ENCODE measurements at regions not wholly inside any gene's neighbourhood (a gene's known extent, or its start where the extent isn't known, plus 50 kb on each side); places are given as distances from the start of the nearest gene placed in this dataset.

DNA sequence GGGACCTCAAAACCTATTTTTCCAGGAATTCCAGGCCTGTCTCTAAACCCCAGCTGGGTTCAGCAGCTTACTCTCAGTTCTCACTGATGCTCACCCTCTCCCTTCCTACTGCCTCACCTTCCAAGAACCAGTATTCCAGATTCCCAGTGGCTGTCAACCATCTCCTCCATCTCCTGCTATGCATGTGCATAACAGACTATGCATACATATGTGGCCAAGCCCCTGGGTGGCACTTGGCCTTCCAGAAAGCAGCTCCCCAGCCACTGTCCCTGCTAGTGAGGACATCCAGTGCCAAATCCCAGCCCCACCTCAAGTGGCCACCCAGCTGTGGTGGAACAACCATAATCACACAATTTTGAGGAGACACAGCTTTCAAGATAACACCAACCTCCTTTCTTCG is 475.7 kb upstream of the PKN2 start:
- H3K27ac ChIP-seq, result no peak overlapping the region
- no peak for DNase-seq (ENCODE audit: low read depth, low spot score)

DNA sequence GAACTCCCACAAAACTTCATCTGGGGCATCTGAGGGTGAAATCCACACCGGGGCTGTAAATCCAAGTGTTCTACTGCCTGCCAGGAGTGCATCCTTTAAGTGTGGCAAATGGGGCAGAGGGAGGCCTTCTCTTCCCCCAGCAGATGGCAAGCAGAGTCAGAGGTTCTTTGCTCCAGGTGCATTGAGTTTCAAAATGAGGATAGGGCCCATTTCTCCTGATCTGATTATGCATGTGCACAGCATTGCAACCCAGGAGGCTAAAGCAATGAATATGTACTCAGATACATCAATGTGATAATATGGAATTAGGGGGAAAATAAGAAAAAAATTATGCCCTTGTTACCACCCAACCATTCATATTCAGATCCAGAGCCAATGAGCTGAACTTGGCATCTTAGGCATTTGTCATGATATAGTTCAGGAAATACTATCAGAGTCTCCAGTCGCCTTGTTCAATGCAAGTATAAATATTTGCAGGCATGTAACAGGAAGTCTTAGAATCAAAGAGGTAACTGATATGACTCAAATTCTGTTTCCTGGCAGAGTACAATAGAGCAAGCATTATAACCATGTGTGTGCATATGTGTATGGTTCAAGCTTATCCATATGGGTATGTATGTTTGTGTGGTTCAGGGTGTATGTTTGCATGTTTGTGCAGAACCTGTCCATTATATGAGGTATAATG is 473.8 kb upstream of the PKN2 start:
- no peak for DNase-seq (ENCODE audit: low read depth, low spot score)
- H3K27ac ChIP-seq, result no peak overlapping the region

- H3K27ac ChIP-seq, result no peak overlapping the region
- DNase-seq (ENCODE audit: low read depth, low spot score), result no peak
Measured at GRCh38 chr1:88216441-88216840, 467.6 kb upstream of the PKN2 start.

DNA sequence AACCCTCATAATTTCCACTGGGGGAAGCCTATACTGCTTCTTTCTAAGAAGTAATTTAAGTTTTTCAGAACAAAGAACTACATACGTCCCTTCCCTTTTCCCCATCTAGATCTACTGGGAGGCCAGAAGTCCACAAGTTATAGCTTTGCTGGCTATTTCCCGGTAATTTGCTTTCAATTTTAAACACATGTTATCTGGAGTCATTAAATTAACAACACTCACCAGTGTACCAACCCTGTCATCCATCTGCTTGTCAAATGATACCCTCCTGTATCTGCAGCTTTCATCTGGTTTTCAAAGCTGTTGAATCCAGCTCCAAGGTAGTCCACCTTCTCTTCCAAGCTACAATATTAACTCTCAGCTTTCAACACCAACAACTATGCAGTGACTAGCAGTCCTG is 466.7 kb upstream of the PKN2 start:
- no peak for DNase-seq (ENCODE audit: low read depth, low spot score)

DNA sequence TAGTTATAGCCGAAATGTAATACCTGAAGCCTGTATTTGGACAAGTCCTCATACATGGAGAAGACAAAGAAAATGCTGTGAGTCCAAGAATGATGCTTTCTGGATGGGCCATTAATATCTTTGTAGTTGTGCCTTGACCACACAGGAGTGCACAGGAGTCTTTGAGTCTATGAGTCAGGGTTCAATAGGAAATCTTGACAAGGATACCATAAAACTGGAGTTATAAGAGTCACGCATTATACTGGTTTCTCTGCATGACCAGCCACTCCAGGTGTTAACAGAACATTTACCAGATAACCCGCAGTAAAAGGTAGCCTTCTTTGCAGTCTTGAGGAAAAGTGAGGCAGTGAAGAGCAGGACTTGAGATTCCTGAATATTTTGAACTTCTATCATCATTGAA is 464.6 kb upstream of the PKN2 start:
- no peak overlapping the region for H3K27ac ChIP-seq
- no peak for DNase-seq (ENCODE audit: low read depth, low spot score)

More for the DNA sequence above, 466.7 kb upstream of the PKN2 start:
- no peak overlapping the region for H3K27ac ChIP-seq

- no peak overlapping the region for H3K27ac ChIP-seq
- no peak for DNase-seq (ENCODE audit: low read depth, low spot score)
Measured at GRCh38 chr1:88221411-88221810, 462.7 kb upstream of the PKN2 start.

DNA sequence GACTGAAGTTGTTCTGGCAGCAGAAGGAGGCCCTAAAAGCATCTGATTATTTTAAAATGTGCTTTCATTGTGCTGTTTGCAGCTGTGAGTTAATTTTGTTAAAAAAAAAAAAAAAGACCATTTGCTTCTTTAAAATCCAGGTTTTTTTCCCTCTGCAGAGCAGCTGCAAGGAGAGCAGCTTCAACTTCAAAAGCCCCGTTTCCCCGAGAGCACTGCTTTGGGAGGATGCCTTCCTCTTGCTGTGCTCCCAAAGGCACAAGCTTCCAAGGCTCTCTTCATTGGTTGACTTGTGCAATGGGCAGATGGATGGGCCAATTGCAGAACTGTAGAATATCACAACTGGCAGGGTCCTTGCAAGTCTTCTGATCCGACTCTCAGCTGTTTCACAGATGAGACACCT is 459.2 kb upstream of the PKN2 start:
- no peak for DNase-seq (ENCODE audit: low read depth, low spot score)
- no peak overlapping the region for H3K27ac ChIP-seq

DNA sequence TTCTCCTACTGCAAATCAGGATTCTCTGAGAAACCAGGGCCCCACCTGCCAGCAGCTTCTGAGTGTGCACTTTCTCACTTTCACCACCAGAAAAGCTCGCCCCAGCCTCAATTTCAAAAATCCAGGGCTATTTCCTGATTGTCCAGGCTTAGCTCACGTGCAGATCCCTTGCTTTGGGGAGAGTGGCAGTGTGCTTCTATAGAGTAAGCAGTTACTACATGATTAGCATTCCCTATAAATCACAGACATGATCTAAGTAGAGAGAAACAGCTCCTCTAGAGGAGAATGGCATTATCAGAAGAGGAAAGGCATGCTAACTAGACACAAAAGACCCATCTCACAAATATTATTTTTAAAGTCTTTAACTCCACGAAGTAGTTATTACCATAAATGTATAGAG is 456.0 kb upstream of the PKN2 start:
- H3K27ac ChIP-seq, result no peak overlapping the region
- no peak for DNase-seq (ENCODE audit: low read depth, low spot score)

- H3K27ac ChIP-seq, result no peak overlapping the region
- DNase-seq (ENCODE audit: low read depth, low spot score), result no peak
Measured at GRCh38 chr1:88230126-88230525, 453.9 kb upstream of the PKN2 start.

- no peak overlapping the region for H3K27ac ChIP-seq
- DNase-seq (ENCODE audit: low read depth, low spot score), result no peak
Measured at GRCh38 chr1:88237058-88237457, 447.0 kb upstream of the PKN2 start.

GRCh38 chr1:88239205-88239604 is 444.9 kb upstream of the PKN2 start:
- no peak for DNase-seq (ENCODE audit: low read depth, low spot score)
- H3K27ac ChIP-seq, result no peak overlapping the region

GRCh38 chr1:88247666-88248065 is 436.4 kb upstream of the PKN2 start:
- no peak overlapping the region for H3K27ac ChIP-seq
- DNase-seq (ENCODE audit: low read depth, low spot score), result no peak

- DNase-seq (ENCODE audit: low read depth, low spot score), result no peak
- no peak overlapping the region for H3K27ac ChIP-seq
Measured at GRCh38 chr1:88250915-88251314, 433.2 kb upstream of the PKN2 start.

DNA sequence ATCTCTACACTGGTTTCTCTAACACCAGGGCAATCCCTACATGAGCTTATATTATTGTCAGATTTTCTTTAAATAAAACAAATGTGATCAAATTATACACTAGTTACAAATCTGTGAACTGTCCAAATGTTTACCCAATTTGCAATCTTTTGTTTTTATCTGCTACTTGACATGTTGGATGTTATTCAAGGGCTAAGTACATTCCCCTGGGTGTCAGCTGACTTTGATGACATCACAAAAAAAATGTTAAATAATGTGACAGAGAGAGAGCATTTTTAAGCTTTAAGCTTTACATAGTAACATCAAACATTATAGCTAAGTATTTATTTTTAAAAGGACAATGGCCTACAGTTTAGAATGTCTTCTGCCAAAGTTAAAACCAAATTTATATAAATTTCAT is 431.3 kb upstream of the PKN2 start:
- no peak for DNase-seq (ENCODE audit: low read depth, low spot score)
- no peak overlapping the region for H3K27ac ChIP-seq

GRCh38 chr1:88265606-88266005 is 418.5 kb upstream of the PKN2 start:
- DNase-seq (ENCODE audit: low read depth, low spot score), result no peak

DNA sequence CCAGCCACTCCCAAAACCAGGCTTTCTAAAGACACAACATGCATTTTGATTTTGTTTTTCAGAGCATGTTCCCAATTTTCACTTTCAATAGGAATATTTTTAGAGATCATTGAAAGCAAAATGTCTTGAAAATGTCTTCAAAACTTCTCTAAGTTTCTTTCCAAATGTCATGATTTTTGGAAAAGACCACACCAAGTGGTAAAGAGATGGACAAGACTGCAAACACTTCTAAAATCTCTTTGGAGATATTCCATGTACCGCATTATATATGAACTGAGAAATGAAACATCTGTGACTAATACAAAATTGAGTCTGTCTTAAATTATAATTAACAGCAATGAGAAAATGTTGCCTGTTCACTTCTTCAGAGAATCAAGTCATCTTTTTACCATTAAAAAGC is 418.0 kb upstream of the PKN2 start:
- no peak overlapping the region for H3K27ac ChIP-seq
- DNase-seq (ENCODE audit: low read depth, low spot score), result no peak

More at GRCh38 chr1:88265606-88266005, 418.5 kb upstream of the PKN2 start:
- H3K27ac ChIP-seq, result no peak overlapping the region

- H3K27ac ChIP-seq, result no peak overlapping the region
- no peak for DNase-seq (ENCODE audit: low read depth, low spot score)
Measured at GRCh38 chr1:88272216-88272615, 411.9 kb upstream of the PKN2 start.

DNA sequence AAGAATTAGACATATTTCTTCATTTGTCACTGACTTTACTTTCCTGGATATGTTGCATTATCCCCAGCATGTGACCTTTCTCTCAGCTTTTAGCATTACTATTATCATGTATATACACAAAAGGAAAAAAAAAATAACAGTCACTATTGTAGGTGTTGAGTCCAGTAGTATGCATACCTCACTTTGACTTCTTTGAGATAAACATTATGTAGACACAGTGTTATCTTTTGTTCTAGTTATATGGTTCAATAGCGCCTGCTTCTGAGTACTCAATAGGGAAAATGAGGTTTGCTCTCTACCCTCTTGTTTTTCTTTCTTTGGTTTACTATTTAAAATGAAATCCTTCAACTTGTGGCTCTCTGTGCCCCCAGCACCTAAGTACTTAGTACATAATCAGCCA is 409.6 kb upstream of the PKN2 start:
- H3K27ac ChIP-seq, result no peak overlapping the region

GRCh38 chr1:88275259-88275862 is 408.7 kb upstream of the PKN2 start:
- no peak for DNase-seq (ENCODE audit: low read depth, low spot score)
- no peak overlapping the region for H3K27ac ChIP-seq

More for the DNA sequence above, 409.6 kb upstream of the PKN2 start:
- DNase-seq (ENCODE audit: low read depth, low spot score), result no peak

GRCh38 chr1:88276163-88276562 is 407.9 kb upstream of the PKN2 start:
- peak; percentile 29 for DNase-seq (ENCODE audit: low read depth, low spot score)
- no peak overlapping the region for H3K27ac ChIP-seq

DNA sequence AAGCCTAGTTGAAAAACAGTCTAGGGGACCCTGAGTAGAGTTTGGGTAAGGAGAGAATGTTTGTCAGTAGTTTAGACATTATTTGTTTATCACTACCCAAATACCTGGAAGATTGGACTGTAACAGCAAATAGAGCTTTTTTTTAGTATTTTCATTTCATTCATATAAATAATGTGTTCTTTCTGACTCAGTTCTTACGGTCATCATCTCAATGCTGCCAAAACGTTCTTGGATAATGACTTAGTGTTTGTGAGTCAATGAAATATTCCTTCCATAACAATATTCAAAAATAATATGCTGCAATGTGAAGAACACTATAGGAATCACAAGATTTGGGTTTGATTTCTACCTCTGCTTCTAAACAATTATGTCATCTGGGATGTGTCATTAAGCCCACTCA is 400.0 kb upstream of the PKN2 start:
- DNase-seq (ENCODE audit: low read depth, low spot score), result no peak
- no peak overlapping the region for H3K27ac ChIP-seq

GRCh38 chr1:88284666-88285366 is 399.3 kb upstream of the PKN2 start:
- no peak overlapping the region for H3K27ac ChIP-seq
- no peak for DNase-seq (ENCODE audit: low read depth, low spot score)
